Epithelial cell of proximal tubule (primary cell): ENCODE measurements at regions not wholly inside any gene's neighbourhood (a gene's known extent, or its start where the extent isn't known, plus 50 kb on each side); places are given as distances from the start of the nearest gene placed in this dataset.

ENCODE experiments used
- DNase-seq: peaks from one replicate; pipeline ENCODE4 v3.0.0-alpha.2; 2011; ENCODE audit warnings: low read depth
- H3K4me3 ChIP-seq: 2 replicates; pipeline ENCODE4 v1.5.1; 2011; ENCODE audit warnings: low read depth, mild to moderate bottlenecking, low read length
- CTCF ChIP-seq: conservative IDR thresholded peaks from 2 replicates; pipeline ENCODE4 v1.5.1; 2012; ENCODE audit warnings: low read depth, mild to moderate bottlenecking, low read length

DNA sequence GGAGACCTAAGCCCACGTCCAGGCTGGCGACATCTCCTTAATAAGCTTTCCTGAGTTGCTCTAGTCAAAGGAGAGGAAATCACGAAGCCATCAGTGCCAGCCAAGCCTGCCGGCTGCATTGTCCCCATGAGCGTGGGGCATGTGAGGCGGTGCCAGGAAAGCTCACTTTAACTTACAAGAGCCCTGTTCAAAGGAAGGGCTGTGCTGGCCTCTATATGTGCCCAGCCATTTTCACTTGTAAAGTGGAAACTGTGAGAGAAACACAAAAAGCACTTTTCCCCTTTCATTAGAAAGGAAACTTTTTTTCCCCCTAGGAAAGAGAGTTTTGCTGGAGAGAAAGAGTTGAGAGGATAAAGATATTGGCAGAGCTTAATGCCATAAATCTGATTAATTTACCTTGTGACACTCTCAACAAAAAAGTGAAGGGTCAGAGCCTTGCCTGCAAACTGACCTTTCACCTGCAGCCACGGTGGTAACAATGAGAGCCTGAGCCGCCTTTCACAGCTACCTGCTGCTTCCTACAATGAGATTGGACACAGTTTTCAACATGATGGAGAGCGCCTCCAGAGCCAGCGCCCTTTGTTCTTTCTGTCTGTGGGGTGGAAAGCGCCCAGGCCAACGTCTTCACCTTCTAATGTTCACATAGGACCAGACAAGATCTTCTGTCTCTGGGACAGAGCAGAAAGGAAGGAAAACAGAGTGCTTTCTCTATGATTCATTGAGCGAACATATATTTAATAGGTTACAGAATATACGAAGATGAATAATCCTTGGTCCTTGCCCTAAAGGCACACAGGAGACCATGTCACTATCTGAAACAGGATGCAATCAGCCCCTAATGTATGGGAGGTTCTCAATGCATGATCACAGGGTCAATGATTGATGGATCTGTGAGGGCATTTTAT, 233.1 kb upstream of the HES1 start:
- TF ChIP-seq CTCF, result no peak
- no peak overlapping the region for H3K4me3 ChIP-seq
- DNase-seq, result no peak

DNA sequence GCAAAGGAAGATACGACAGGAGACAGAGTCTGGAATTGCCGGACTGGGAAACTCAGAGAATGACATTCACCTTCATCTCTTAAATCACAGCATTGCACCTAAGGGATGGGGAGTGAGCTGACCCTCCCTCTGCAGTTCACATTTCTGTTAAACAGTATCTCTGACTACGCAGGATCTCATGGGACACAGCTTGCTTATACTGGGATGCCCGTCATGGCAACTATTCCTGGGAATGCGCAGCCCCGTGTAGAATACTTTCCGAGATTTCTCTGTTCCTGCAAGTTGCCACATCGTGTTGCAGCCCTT, 232.5 kb upstream of the HES1 start:
- no peak for TF ChIP-seq CTCF
- DNase-seq, result no peak
- no peak overlapping the region for H3K4me3 ChIP-seq

- no peak for TF ChIP-seq CTCF
- no peak overlapping the region for H3K4me3 ChIP-seq
- DNase-seq, result no peak
These were observed 232.0 kb upstream of the HES1 start for GRCh38 chr3:193903966-193904365.

- DNase-seq, result no peak
- no peak for TF ChIP-seq CTCF
These were observed 230.2 kb upstream of the HES1 start for GRCh38 chr3:193905541-193906396.

DNA sequence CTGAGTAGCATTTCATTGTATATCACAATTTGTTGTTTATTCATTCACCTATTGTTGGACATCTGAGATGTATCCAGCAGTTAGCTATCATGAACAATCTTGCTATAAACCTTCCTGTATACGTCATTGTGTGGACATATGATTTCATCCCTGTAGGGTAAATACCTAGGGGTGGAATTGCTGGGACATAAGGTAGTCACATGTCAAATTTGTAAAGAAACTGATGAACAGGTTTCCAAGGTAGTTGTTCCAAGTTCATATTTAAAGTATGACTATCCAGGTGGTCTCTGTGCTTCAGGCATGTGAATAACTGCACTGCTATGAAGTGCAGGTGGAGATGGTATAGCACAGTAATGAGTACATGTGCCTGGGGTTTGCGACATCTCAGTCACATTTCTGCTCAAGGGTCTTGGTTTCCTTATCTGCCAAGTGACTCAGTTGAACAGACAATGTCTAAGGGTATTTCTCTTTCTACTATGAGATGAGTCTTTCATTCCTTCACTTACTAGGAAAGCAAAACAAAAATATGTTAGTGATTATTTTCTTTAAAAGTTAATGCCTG, 229.0 kb upstream of the HES1 start:
- TF ChIP-seq CTCF, result no peak
- no peak overlapping the region for H3K4me3 ChIP-seq
- no peak for DNase-seq

More at GRCh38 chr3:193905541-193906396, 230.2 kb upstream of the HES1 start:
- H3K4me3 ChIP-seq, result no peak overlapping the region

GRCh38 chr3:193908181-193908744, 227.7 kb upstream of the HES1 start:
- H3K4me3 ChIP-seq, result no peak overlapping the region
- TF ChIP-seq CTCF, result no peak
- DNase-seq, result no peak
